CD4-positive, alpha-beta T cell treated with Interleukin-6 for 4 hours (primary cell): ENCODE measurements at regions not wholly inside any gene's neighbourhood (a gene's known extent, or its start where the extent isn't known, plus 50 kb on each side); places are given as distances from the start of the nearest gene placed in this dataset.

ENCODE experiments used
- DNase-seq: peaks from one replicate; pipeline ENCODE4 v3.0.0-alpha.2; 2020; ENCODE audit warnings: mixed read lengths

DNA sequence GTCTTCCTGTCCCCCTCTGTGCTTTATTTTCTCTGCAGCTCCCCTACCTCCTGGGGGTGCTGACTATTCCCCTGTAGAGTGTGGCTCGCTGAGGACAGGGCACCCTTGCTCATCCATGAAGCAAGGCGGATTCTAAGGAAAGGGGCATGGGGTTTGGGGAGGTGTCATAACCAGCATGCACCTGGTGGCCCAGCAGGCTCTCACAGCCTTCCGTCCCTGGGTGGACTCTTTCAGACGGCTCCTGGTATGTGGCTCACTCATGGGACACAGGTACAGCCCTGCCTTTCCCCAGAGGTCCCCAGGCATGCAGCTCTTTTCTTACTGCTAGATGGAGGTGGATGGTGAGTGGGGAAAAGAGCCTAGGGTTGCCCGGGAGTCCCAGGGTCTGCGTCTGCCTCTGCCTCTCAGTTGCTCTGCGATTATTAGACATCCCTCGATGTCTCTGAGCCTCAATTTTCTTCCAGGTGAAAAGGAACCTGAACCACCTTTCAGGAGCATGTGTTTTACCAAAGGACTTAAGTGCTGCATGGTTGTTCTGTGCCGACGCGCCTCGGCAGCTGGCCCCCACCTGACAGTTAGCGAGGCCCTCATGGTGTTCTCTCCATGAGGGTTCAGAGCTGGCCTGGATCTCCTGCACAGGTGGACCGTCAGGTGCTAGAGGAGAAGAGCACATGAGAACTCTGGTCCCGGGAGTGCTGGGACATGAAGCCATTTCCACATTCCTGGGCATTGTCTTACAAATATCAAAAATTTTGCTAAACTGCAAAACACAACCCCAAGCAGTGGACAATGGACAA, 172.5 kb upstream of the SHH start:
- no peak for DNase-seq

- DNase-seq, result no peak
Measured at GRCh38 chr7:155984028-155984580, 171.8 kb upstream of the SHH start.

DNA sequence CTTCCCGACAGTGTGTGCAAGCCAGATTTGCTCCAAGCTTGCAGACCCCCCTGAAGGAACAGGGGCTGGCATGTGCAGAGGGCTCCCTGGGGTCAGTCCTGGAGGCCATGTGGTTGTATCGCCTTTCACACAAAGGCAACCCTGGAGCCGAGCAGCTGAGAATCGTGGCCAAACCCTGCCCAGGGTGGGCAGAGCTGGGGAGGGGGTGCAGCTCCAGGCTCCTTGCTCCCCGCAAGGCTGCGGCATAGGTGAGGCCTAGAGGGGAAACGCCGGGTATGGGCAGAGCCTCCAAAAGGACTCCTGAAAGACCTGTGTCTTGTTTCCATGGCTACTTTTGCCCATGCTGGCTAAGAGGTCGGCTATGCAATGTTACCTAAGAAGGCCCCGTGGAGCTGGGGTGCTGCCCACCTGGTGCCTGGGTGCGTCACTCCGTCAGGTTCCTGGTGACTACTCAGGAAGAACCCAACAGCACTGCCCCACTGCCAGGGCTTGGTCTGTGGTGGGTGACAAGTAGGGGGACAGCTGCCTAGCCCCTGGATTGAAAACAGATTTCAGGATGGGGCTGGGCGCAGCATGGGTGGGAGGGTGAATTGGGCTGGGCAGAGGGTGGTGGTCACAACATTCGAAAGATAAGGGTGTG, 171.0 kb upstream of the SHH start:
- no peak for DNase-seq

DNA sequence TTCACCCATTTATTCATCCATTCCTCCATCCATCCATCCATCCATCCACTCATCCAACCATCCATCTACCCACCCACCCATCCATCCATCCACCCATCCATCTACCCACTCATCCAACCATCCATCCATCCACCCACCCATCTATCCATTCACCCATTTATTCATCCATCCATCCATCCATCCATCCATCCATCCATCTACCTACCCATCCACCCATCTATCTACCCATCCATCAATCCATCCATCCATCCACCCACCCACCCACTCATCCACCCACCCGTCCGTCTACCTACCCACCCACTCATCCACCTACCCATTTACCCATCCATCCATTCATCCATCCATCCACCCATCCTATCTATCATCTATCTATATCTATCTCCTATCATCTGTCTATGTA, 169.4 kb upstream of the SHH start:
- no peak for DNase-seq

DNA sequence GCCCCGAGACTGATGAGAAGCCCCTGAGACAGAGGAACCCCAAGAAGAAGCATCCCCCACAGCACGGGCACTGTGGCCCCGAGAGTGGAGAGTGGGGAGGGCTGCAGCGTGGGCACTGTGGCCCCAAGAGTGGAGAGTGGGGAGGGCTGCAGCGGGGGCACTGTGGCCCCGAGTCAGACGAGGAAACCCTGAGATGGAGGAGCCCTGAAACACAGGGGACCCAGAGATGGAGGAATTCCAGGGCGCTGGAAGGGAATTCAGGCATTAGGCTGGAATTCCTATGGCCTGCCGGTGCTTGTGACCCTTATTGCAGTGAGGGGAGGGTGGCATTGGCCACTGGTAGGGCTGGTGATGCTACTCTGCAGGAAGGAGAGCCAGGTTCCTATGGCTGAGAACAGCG, 168.6 kb upstream of the SHH start:
- DNase-seq, result no peak

DNA sequence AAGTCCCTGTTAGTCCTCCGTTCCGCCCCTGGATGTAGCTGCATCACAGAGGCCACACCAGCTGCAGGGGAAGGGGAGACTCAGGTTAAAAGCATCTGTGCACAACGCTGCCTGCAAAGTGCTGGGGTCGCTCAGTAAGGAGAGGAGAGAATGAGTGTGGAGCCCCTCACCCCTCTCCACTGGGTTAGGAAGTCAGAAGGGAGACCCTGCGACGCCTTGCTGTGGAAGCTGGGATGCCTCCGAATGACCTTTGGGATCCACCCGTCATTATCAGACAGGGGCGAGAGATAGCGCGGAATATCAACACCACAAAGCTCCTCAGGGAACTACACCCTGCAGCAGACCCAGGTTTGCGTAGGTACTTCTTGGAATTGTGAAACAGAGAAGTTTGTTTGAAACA, 167.7 kb upstream of the SHH start:
- DNase-seq, result no peak

DNA sequence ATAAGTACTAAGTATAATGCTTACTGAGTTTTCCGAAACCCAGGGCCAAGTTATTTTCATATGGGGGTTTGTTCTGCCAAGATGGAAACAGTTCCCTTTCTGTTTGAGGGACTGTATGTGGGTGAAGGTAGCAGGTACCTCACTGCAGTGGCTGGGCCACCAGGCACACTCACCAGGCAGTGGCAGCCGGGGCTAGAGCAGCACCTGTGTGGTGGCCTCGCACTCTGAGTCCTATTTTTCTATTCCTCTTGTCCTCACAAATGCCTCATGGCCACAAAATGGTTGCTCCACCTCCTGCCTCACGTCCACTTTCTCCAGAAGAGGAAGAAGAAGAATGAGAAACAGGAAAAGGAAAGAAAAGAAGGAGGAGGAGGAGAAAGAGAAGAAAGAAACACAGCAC, 167.3 kb upstream of the SHH start:
- no peak for DNase-seq

DNA sequence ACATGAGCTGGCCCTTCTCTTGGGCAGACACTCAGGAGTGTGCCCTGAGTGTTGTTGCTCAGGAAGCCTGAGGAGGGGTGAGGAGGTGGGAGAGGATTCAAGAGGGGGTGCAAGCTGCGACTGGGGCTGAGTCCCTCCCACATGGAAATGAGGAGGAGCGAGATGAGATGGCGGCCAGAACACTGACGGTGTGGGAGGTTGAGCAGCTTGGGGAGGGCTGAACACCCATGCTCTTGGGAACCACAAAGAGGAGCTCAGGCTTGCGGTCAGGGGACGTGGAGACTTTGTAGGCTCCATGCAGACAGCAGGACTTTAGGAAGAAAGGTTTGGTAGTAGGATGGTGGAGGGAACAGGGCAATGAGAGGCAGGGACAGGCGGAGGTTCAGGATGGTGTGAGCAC, 163.2 kb upstream of the SHH start:
- no peak for DNase-seq

- DNase-seq, result no peak
Measured at GRCh38 chr7:155974186-155974897, 162.1 kb upstream of the SHH start.

DNA sequence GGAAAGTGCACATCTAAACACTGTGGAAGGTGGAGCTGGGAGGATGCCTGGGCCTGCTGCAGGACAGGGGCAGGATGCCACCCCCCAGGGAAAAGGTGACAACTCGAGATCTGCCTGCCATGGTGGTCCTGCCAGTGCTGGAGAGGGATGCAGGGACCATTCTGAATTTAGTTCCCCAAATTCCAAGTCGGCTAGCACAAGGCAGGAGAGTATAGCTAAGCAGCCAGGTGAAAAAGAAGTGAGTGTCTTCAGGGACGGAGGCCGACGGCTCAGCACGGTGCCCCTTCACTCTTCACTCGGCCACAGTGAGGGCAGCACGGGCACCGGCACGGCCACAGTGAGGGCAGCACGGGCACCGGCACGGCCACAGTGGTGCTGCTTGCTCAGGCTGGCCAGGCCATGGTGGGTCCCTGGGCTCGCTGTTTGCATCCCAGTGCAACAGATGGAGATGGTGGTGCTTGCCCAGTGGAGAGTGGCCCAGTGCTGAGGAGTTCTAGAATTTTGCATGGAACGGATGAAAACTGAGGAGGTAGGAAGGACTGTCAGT, 161.3 kb upstream of the SHH start:
- no peak for DNase-seq

DNA sequence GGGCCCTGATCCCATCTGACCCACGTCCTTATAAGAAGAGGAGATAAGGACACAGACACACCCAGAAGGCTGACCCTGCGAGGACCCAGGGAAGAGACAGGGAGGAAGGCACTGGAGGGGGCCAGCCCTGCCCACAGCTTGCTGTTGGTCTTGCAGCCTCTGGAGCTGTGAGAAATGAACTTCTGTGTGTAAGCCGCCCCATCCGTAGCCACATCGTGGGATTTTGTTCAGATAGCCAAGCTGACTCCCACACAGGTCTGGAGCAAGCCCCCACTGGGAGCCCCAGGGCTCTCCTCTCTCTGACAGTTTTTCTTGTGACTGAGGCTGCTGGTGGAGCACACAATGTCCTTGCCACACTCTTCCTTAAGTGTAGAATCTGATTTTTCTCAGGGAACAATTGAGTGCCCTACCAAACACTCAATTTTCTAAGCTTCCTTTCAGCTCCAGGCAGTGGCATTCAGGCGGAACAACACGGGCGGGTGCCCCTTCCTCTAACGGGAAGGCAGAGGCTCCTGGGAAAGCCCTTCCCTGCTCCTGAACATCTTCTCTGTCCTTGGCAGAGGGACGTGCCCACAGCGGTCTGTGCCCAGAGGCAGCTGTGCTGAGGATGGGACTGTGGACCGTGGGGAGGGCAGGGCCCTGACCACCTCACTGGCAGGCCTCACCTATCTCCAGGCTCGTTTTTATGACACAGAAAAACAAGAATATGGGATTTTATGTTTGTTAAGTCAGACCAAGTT, 160.6 kb upstream of the SHH start:
- no peak for DNase-seq

DNA sequence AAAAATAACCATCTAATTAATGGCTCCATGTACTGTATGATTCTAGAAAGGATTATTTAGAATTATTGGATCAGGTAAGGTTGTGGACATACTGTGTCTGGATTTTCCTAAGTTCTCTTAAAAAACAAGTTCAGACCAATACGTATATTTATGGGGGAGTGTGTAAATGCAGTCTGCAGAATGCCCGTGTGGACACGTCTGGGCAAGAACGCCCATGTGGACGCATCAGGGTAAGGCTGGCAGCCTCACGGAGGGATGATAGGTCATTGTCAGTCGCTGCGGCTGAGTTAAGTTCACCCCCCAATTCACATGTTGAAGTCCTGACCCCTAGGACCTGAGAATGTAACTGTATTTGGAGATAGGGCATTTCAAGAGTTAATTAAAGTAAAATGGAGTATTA, 160.0 kb upstream of the SHH start:
- DNase-seq, result no peak

GRCh38 chr7:155971180-155971770, 159.0 kb upstream of the SHH start:
- DNase-seq, result no peak

DNA sequence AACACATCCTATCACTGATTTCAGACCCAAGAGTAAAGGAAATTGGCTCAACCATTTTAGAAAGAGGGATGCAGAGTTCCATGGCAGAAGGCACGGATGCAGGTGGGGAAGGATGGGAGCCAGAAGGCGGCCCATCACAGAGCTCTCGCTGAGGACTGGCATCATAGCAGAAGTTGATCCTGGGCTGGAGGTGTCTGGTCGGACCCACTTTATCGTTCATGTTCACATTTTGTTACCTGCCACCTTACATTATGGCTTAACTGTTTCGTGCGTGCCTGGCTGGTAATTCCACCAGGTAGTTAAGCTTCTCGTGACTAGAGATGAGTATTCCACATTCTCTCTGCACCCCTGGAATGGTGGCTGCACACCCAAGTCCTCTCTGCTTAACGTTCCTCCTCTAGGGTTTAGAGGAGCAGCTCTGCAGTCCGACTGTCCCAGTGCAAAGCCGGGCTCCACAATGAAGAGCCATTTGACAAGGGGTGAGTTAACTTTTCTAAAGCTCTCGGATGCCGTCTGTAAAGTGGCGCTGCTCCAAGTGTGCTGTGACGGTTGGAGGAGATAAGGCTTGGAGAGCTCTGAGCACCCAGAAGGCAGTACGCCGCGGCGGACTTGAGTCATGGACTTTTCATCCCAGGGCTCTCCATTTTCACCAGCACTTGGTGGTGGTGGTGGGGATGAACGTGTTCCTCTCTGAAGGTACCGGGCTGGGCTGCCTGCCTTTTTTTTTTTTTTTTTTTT, 157.1 kb upstream of the SHH start:
- no peak for DNase-seq

DNA sequence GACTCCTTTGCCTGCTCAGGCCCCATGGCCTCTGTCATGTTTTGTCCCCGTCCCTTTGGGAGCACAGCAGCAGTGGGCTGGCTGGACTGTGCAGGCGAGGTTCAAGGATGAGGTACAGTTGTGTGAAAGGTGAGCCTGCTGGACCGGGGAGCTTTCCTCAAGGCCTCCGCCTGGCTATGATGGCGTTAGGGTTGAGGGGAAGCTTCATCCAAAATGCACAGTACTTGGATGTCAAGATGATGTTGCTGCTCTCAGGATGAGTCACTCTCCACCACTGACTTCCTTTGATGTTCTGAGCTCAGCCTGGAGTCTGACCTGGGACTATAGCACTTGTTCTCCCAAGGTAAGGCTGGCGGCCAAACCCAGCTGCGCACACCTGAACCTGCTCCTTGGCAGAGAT, 152.7 kb upstream of the SHH start:
- DNase-seq, result no peak

DNA sequence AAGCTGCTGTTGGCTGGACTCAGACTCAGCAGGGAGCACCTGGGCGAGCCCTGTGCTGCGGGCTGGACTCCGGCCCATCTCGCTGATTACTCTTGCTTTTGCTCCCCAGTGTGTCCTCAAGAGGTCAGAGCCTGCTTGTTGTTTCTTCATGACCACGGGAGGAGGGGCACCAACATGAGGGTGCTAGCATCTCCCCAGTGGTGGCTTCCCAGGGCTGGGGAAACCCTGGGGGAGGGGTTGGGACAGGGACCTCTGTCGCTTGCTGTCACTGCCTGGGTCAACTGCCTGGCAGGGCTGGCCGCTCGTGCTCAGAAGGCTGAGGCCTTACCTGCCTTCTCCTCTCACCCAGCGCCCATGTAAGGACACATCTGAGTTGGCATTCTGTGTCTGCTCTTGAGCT, 152.3 kb upstream of the SHH start:
- DNase-seq, result no peak

GRCh38 chr7:155963771-155964195, 151.5 kb upstream of the SHH start:
- DNase-seq, result no peak

DNA sequence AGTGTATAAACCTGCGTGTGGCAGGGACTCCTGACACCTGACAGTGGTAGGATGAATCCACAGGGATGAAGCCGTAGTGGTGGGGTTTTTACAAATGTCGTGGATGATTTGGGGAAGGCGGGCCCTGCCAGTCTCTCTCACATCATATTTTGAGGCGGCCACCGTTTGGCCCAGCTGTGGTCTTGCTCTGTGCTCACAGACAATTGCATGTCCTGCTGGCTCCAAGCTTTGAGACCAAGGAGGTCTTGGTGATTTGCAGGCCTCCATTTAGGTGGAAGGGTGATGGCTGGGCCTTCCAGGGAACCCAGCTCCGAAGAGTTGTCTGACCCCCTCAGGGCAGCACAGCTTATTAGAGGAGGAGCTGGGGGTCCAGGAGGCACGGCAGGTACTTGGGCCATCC, 151.1 kb upstream of the SHH start:
- no peak for DNase-seq

- DNase-seq, result no peak
Measured at GRCh38 chr7:155962968-155963300, 150.7 kb upstream of the SHH start.

GRCh38 chr7:155962191-155962967, 150.1 kb upstream of the SHH start:
- DNase-seq, result no peak
